Mesothelial cell of epicardium (in vitro differentiated cells): ENCODE measurements at regions not wholly inside any gene's neighbourhood (a gene's known extent, or its start where the extent isn't known, plus 50 kb on each side); places are given as distances from the start of the nearest gene placed in this dataset.

ENCODE experiments used
- DNase-seq, 2 experiments: peaks; one replicate each; pipeline ENCODE4 v3.0.0; 2021; ENCODE audit warnings: low spot score in 2 of 2; ENCODE audit not compliant: unreplicated experiment in 2 of 2
- H3K27ac Mint-ChIP-seq: 2 replicates; pipeline ENCODE4 v1.8.0; 2021; ENCODE audit warnings: mixed read lengths
- H3K27me3 Mint-ChIP-seq: 2 replicates; pipeline ENCODE4 v1.8.0; 2021; ENCODE audit warnings: low read depth, mixed read lengths
- H3K36me3 Mint-ChIP-seq: 2 replicates; pipeline ENCODE4 v1.8.0; 2021; ENCODE audit warnings: mixed read lengths
- H3K4me1 Mint-ChIP-seq: 2 replicates; pipeline ENCODE4 v1.8.0; 2021; ENCODE audit warnings: mixed read lengths
- H3K4me3 Mint-ChIP-seq: 2 replicates; pipeline ENCODE4 v1.8.0; 2021; ENCODE audit warnings: mild to moderate bottlenecking, moderate library complexity, mixed read lengths
- H3K9me3 Mint-ChIP-seq: 2 replicates; pipeline ENCODE4 v1.8.0; 2021; ENCODE audit warnings: mixed read lengths
- CTCF ChIP-seq: fragments of 200-600 bp; sonication (generic); IDR thresholded peaks from one replicate; pipeline ENCODE4 v1.5.0; 2021; ENCODE audit warnings: antibody characterized with exemption; ENCODE audit not compliant: unreplicated experiment

GRCh38 chr2:76251342-76251741, 540.6 kb upstream of the GCFC2 start:
- H3K4me1 Mint-ChIP-seq, result peaks cover 4% of the 10 kb centered on the region
- H3K9me3 Mint-ChIP-seq, result no peaks in the 10 kb centered on the region
- H3K4me3 Mint-ChIP-seq, result no peak overlapping the region
- no peak for DNase-seq
- H3K27ac Mint-ChIP-seq, result no peak overlapping the region
- H3K27me3 Mint-ChIP-seq, result no peaks in the 10 kb centered on the region
- TF ChIP-seq CTCF, result no peak
- no peaks in the 10 kb centered on the region for H3K36me3 Mint-ChIP-seq

- no peaks in the 10 kb centered on the region for H3K36me3 Mint-ChIP-seq
- DNase-seq, result no peak
- H3K27ac Mint-ChIP-seq, result no peak overlapping the region
- no peaks in the 10 kb centered on the region for H3K27me3 Mint-ChIP-seq
- H3K4me1 Mint-ChIP-seq, result no peaks in the 10 kb centered on the region
- TF ChIP-seq CTCF, result no peak
- no peak overlapping the region for H3K4me3 Mint-ChIP-seq
- peaks cover 10% of the 10 kb centered on the region for H3K9me3 Mint-ChIP-seq
These were observed 536.3 kb upstream of the GCFC2 start for GRCh38 chr2:76247006-76247405.

GRCh38 chr2:76211991-76212985, 501.6 kb upstream of the GCFC2 start:
- Mint-ChIP-seq H3K4me1 (peaks cover 8% of the 10 kb centered on the region), H3K36me3 (no peaks in the 10 kb centered on the region), H3K27me3 (no peaks in the 10 kb centered on the region), H3K27ac (no peak overlapping the region), H3K4me3 (no peak overlapping the region), H3K9me3 (peaks cover 6% of the 10 kb centered on the region)
- no peak for DNase-seq
- no peak for TF ChIP-seq CTCF

GRCh38 chr2:76210551-76210950, 499.8 kb upstream of the GCFC2 start:
- peaks cover 5% of the 10 kb centered on the region for H3K4me1 Mint-ChIP-seq
- no peak for DNase-seq
- no peak overlapping the region for H3K27ac Mint-ChIP-seq
- TF ChIP-seq CTCF, result no peak
- no peaks in the 10 kb centered on the region for H3K36me3 Mint-ChIP-seq
- no peak overlapping the region for H3K4me3 Mint-ChIP-seq
- peaks cover 6% of the 10 kb centered on the region for H3K9me3 Mint-ChIP-seq
- no peaks in the 10 kb centered on the region for H3K27me3 Mint-ChIP-seq

GRCh38 chr2:76204048-76204447, 493.3 kb upstream of the GCFC2 start:
- Mint-ChIP-seq H3K4me1 (peaks cover 4% of the 10 kb centered on the region), H3K4me3 (no peak overlapping the region), H3K9me3 (peaks cover 6% of the 10 kb centered on the region), H3K27me3 (peaks cover 1% of the 10 kb centered on the region), H3K27ac (no peak overlapping the region), H3K36me3 (no peaks in the 10 kb centered on the region)
- DNase-seq, result no peak
- no peak for TF ChIP-seq CTCF
